ENCODE measurements at regions not wholly inside any gene's neighbourhood (a gene's known extent, or its start where the extent isn't known, plus 50 kb on each side); places are given as distances from the start of the nearest gene placed in this dataset.
"Not testable (repeated sequence)": the region's sequence is repeated elsewhere in the genome, so short reads cannot be mapped to it uniquely, and the experiment has no call there.

- Mint-ChIP-seq H3K4me3 (no peak overlapping the region), H3K27ac (no peak overlapping the region), H3K4me1 (no peaks in the 10 kb centered on the region), H3K36me3 (no peaks in the 10 kb centered on the region), H3K9me3 (peaks cover 2% of the 10 kb centered on the region)
- no peak for DNase-seq (ENCODE audit: low spot score in 2 of 2)
- ATAC-seq, result peak; percentile 21
Observed at GRCh38 chr6:11885159-11885558, 106.6 kb upstream of the ADTRP start.

DNA sequence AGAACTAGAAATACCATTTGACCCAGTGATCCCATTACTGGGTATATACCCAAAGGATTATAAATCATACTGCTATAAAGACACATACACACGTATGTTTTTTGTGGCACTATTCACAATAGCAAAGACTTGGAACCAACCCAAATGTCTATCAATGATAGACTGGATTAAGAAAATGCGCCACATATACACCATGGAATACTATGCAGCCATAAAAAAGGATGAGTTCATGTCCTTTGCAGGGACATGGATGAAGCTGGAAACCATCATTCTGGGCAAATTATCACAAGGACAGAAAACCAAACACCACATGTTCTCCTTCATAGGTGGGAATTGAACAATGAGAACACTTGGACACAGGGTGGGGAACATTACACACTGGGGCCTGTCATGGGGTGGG is 104.9 kb upstream of the ADTRP start:
- H3K9me3 Mint-ChIP-seq; H3K27ac Mint-ChIP-seq; H3K4me3 Mint-ChIP-seq; DNase-seq (ENCODE audit: low spot score in 2 of 2); H3K4me1 Mint-ChIP-seq; ATAC-seq; H3K36me3 Mint-ChIP-seq: not testable (repeated sequence)

GRCh38 chr6:11880156-11880555 is 101.6 kb upstream of the ADTRP start:
- H3K4me3 Mint-ChIP-seq; H3K27ac Mint-ChIP-seq; H3K4me1 Mint-ChIP-seq; H3K36me3 Mint-ChIP-seq; DNase-seq (ENCODE audit: low spot score in 2 of 2); ATAC-seq; H3K9me3 Mint-ChIP-seq: not testable (repeated sequence)

DNA sequence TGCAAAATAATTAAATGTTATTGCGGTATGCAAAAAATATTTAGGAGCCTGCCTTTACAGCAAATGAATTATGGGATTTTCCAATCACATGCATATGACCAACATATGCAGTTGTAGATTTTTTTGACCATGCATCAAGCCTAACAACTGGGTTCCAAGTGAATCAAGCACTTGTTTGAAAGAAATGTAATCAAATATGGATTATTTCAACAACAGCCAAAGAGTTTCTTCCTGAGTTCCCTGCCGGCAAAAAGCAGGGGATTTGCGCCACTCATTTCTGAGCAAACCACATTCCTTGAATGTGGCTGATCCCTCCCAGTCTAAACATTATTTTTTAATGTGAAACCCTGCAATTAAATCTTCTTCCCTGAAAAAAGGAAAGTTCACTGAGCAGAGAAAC is 100.1 kb upstream of the ADTRP start:
- no peak overlapping the region for H3K27ac Mint-ChIP-seq

GRCh38 chr6:11878029-11878428 is 99.4 kb upstream of the ADTRP start:
- DNase-seq (ENCODE audit: low spot score in 2 of 2), result no peak
- H3K9me3 Mint-ChIP-seq, result peaks cover 6% of the 10 kb centered on the region
- no peak overlapping the region for H3K27ac Mint-ChIP-seq
- no peak for ATAC-seq
- no peak overlapping the region for H3K4me3 Mint-ChIP-seq
- no peaks in the 10 kb centered on the region for H3K4me1 Mint-ChIP-seq
- H3K36me3 Mint-ChIP-seq, result no peaks in the 10 kb centered on the region

More for the DNA sequence above, 100.1 kb upstream of the ADTRP start:
- DNase-seq (ENCODE audit: low spot score in 2 of 2) (no peak), ATAC-seq (no peak)
- Mint-ChIP-seq H3K4me1 (no peaks in the 10 kb centered on the region), H3K4me3 (no peak overlapping the region), H3K36me3 (no peaks in the 10 kb centered on the region), H3K9me3 (peaks cover 6% of the 10 kb centered on the region)

DNA sequence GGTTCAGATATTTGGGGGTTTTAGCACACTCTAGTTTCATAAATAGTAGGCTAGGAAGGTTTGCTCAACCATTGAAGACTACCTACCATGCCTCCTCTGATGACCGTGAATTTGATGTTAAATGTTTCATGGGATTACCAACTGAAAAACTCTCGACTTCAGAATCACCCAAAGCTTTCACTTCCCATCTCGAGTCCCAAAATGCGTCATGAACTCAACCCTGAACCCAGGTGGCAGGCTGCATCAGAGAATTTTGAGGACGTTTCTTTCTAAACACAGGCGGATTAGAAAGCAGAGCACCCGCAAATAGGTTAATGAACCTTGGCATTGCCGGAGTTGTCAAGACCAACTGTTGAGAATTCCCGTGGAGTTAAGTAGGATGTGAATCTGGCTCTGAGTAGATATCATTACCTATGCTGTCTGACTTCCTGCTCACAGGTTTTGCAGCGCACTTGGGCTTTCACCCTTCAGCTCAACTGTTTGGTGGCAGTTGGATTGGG is 98.4 kb upstream of the ADTRP start:
- H3K36me3 Mint-ChIP-seq, result no peaks in the 10 kb centered on the region
- peaks cover 6% of the 10 kb centered on the region for H3K9me3 Mint-ChIP-seq
- no peak overlapping the region for H3K27ac Mint-ChIP-seq
- no peak overlapping the region for H3K4me3 Mint-ChIP-seq
- ATAC-seq (no peak), DNase-seq (ENCODE audit: low spot score in 2 of 2) (no peak)
- H3K4me1 Mint-ChIP-seq, result no peaks in the 10 kb centered on the region

- H3K4me1 Mint-ChIP-seq, result no peaks in the 10 kb centered on the region
- H3K27ac Mint-ChIP-seq, result no peak overlapping the region
- ATAC-seq, result no peak
- H3K36me3 Mint-ChIP-seq, result no peaks in the 10 kb centered on the region
- peaks cover 4% of the 10 kb centered on the region for H3K9me3 Mint-ChIP-seq
- H3K4me3 Mint-ChIP-seq, result no peak overlapping the region
- no peak for DNase-seq (ENCODE audit: low spot score in 2 of 2)
Observed at GRCh38 chr6:11875325-11876109, 96.9 kb upstream of the ADTRP start.

- ATAC-seq (no peak), DNase-seq (ENCODE audit: low spot score in 2 of 2) (no peak)
- Mint-ChIP-seq H3K4me1 (no peaks in the 10 kb centered on the region), H3K27ac (no peak overlapping the region), H3K36me3 (no peaks in the 10 kb centered on the region), H3K9me3 (no peaks in the 10 kb centered on the region), H3K4me3 (no peak overlapping the region)
Observed at GRCh38 chr6:11869672-11870340, 91.2 kb upstream of the ADTRP start.

DNA sequence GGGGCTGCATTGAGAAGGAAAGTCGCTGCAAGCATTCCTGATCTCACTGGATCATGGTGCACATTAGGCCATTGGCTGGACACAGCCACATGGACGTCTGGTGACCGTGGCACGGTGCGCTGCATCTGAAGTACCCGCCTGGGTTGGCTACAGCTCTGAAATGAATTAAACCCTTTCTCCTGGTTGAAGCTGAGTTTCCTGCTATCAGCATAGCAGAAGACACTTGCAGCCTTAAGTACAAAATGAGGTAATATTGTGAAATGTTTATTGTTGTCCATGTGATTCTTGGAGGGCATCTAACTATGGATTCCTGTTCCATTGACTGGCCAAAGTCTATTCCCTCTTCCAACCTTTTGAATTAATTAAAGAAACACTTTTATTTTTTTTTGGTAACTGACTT is 89.8 kb upstream of the ADTRP start:
- Mint-ChIP-seq H3K4me3 (no peak overlapping the region), H3K4me1 (no peaks in the 10 kb centered on the region), H3K27ac (no peak overlapping the region), H3K36me3 (no peaks in the 10 kb centered on the region), H3K9me3 (no peaks in the 10 kb centered on the region)
- DNase-seq (ENCODE audit: low spot score in 2 of 2), result no peak
- no peak for ATAC-seq

GRCh38 chr6:11865680-11866300 is 87.2 kb upstream of the ADTRP start:
- no peak overlapping the region for H3K4me3 Mint-ChIP-seq
- DNase-seq (ENCODE audit: low spot score in 2 of 2), result no peak
- H3K36me3 Mint-ChIP-seq, result no peaks in the 10 kb centered on the region
- no peaks in the 10 kb centered on the region for H3K4me1 Mint-ChIP-seq
- H3K27ac Mint-ChIP-seq, result no peak overlapping the region
- no peak for ATAC-seq
- H3K9me3 Mint-ChIP-seq, result no peaks in the 10 kb centered on the region

- Mint-ChIP-seq H3K27ac (no peak overlapping the region), H3K9me3 (peaks cover 3% of the 10 kb centered on the region), H3K4me3 (no peak overlapping the region), H3K4me1 (no peaks in the 10 kb centered on the region), H3K36me3 (no peaks in the 10 kb centered on the region)
- DNase-seq (ENCODE audit: low spot score in 2 of 2) (no peak), ATAC-seq (no peak)
Observed at GRCh38 chr6:11858439-11858838, 79.8 kb upstream of the ADTRP start.

DNA sequence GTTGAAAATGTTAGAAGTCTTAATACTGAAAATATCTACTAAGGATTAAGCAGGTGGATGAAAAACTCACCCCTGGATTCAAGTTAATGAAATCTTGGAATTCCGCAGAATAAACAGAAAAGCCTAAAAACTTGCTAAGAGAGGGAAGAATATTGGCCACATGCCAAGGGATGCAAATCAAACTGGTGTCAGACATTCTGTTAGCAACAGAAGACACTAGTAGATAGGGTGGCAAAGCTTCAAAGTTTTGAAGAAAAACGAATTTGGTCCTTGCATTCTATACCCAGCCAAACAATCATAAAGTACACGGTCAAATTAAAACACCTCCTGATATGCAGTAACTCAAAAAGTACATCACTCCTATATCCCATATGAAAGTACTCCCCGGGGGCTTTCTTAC is 77.1 kb upstream of the ADTRP start:
- no peaks in the 10 kb centered on the region for H3K36me3 Mint-ChIP-seq
- no peak for DNase-seq (ENCODE audit: low spot score in 2 of 2)
- H3K4me1 Mint-ChIP-seq, result no peaks in the 10 kb centered on the region
- no peak overlapping the region for H3K27ac Mint-ChIP-seq
- no peak overlapping the region for H3K4me3 Mint-ChIP-seq
- ATAC-seq, result no peak
- H3K9me3 Mint-ChIP-seq, result peaks cover 3% of the 10 kb centered on the region

- ATAC-seq (peak; percentile 79), DNase-seq (ENCODE audit: low spot score in 2 of 2) (no peak)
- H3K9me3 Mint-ChIP-seq, result peaks cover 3% of the 10 kb centered on the region
- no peak overlapping the region for H3K4me3 Mint-ChIP-seq
- no peaks in the 10 kb centered on the region for H3K36me3 Mint-ChIP-seq
- H3K4me1 Mint-ChIP-seq, result no peaks in the 10 kb centered on the region
- H3K27ac Mint-ChIP-seq, result no peak overlapping the region
Observed at GRCh38 chr6:11854408-11855165, 76.0 kb upstream of the ADTRP start.

GRCh38 chr6:11853678-11854407 is 75.2 kb upstream of the ADTRP start:
- DNase-seq (ENCODE audit: low spot score in 2 of 2), result no peak
- peaks cover 3% of the 10 kb centered on the region for H3K9me3 Mint-ChIP-seq
- ATAC-seq, result no peak
- H3K4me1 Mint-ChIP-seq, result no peaks in the 10 kb centered on the region
- no peak overlapping the region for H3K4me3 Mint-ChIP-seq
- no peak overlapping the region for H3K27ac Mint-ChIP-seq
- H3K36me3 Mint-ChIP-seq, result no peaks in the 10 kb centered on the region
